SK-N-SH (cell line): ENCODE measurements at regions not wholly inside any gene's neighbourhood (a gene's known extent, or its start where the extent isn't known, plus 50 kb on each side); places are given as distances from the start of the nearest gene placed in this dataset.

Experiments used
- CTCF ChIA-PET: fragments of 300-600, 350-600 bp; formaldehyde crosslinking; extraction: SDS; loops from one replicate; lab custom pipeline; 2021; lab: Yijun Ruan, JAX
- POLR2A ChIA-PET: fragments of 350-600 bp; sonication (Branson Sonifier 250); formaldehyde crosslinking; extraction: SDS; loops from one replicate; lab custom pipeline; 2020; ENCODE audit warnings: antibody characterized with exemption, inconsistent platforms; lab: Yijun Ruan, JAX
- DNase-seq: peaks from one replicate; pipeline ENCODE4 v3.0.0; 2012
- H2AFZ ChIP-seq: fragments of 200-600 bp; sonication (generic); 2 replicates; pipeline ENCODE4 v1.8.1; 2016; ENCODE audit warnings: antibody characterized with exemption, mild to moderate bottlenecking, low read depth
- H3F3A ChIP-seq: fragments of 200-600 bp; sonication (generic); replicated peaks from 2 replicates; pipeline ENCODE3; 2016; ENCODE audit warnings: antibody characterized with exemption, mild to moderate bottlenecking; ENCODE audit not compliant: insufficient read depth
- H3K27ac ChIP-seq, 2 experiments: fragments of 200-500 bp in 1 of 2; fragments of 200-600 bp in 1 of 2; sonication (Bioruptor generic) in 1 of 2; sonication (generic), shearing (Covaris generic) in 1 of 2; 2 replicates each; pipeline versions ENCODE4 v1.5.1 to v1.6.1; 2014 to 2016; ENCODE audit warnings: low read depth in 2 of 2, inconsistent platforms in 1 of 2, low read length in 1 of 2, mild to moderate bottlenecking in 1 of 2, mixed read lengths in 1 of 2
- H3K27me3 ChIP-seq: fragments of 200-600 bp; sonication (generic), shearing (Covaris generic); 2 replicates; pipeline ENCODE4 v1.6.1; 2016; ENCODE audit warnings: mixed run types; ENCODE audit not compliant: insufficient read depth
- H3K36me3 ChIP-seq, 2 experiments: fragments of 200-500 bp in 1 of 2; fragments of 200-600 bp in 1 of 2; sonication (Bioruptor generic) in 1 of 2; sonication (generic) in 1 of 2; replicated peaks in 1 of 2; 2 replicates each; pipeline versions ENCODE3 to v1.5.1; 2014 to 2016; ENCODE audit warnings: low read length in 1 of 2, mild to moderate bottlenecking in 1 of 2; ENCODE audit not compliant: insufficient read depth in 2 of 2, control insufficient read depth in 1 of 2
- H3K4me1 ChIP-seq, 2 experiments: fragments of 200-500 bp in 1 of 2; fragments of 200-600 bp in 1 of 2; sonication (Bioruptor generic) in 1 of 2; sonication (generic), shearing (Covaris generic) in 1 of 2; 2 replicates each; pipeline versions ENCODE4 v1.5.1 to v1.6.1; 2014 to 2016; ENCODE audit warnings: low read depth in 1 of 2, low read length in 1 of 2, mixed run types in 1 of 2; ENCODE audit not compliant: insufficient read depth in 2 of 2, control insufficient read depth in 1 of 2
- H3K4me2 ChIP-seq: fragments of 200-600 bp; sonication (generic), shearing (Covaris generic); 2 replicates; pipeline ENCODE4 v1.6.1; 2017; ENCODE audit warnings: mixed run types
- H3K4me3 ChIP-seq, 2 experiments: fragments of 200-500 bp in 1 of 2; fragments of 200-600 bp in 1 of 2; sonication (Bioruptor generic) in 1 of 2; sonication (generic), shearing (Covaris generic) in 1 of 2; 2 replicates each; pipeline versions ENCODE4 v1.5.1 to v1.8.1; 2014 to 2016; ENCODE audit warnings: low read depth in 2 of 2, inconsistent platforms in 1 of 2, low read length in 1 of 2, mild to moderate bottlenecking in 1 of 2, mixed read lengths in 1 of 2, moderate library complexity in 1 of 2
- H3K79me2 ChIP-seq: fragments of 200-600 bp; sonication (generic); 2 replicates; pipeline ENCODE4 v1.8.1; 2017; ENCODE audit warnings: mild to moderate bottlenecking; ENCODE audit not compliant: insufficient read depth
- H3K9ac ChIP-seq: fragments of 200-600 bp; sonication (generic); 2 replicates; pipeline ENCODE4 v1.6.1; 2017; ENCODE audit warnings: mixed run types
- H3K9me2 ChIP-seq: fragments of 200-600 bp; sonication (generic); 2 replicates; pipeline ENCODE4 v1.6.1; 2017; ENCODE audit warnings: mixed run types
- H3K9me3 ChIP-seq: fragments of 200-600 bp; sonication (generic); 2 replicates; pipeline ENCODE4 v1.6.1; 2017; ENCODE audit warnings: mixed run types, mild to moderate bottlenecking, moderate library complexity
- H4K20me1 ChIP-seq: fragments of 200-600 bp; sonication (generic); 2 replicates; pipeline ENCODE4 v1.6.1; 2017; ENCODE audit warnings: mild to moderate bottlenecking, mixed run types; ENCODE audit not compliant: insufficient read depth
- FOSL2 ChIP-seq: IDR thresholded peaks from 2 replicates; pipeline ENCODE4 v1.4.0; 2012; ENCODE audit warnings: low read depth, mild to moderate bottlenecking, moderate library complexity, borderline replicate concordance
- FOXJ3 ChIP-seq: sonication (generic); formaldehyde crosslinking; IDR thresholded peaks from 2 replicates; pipeline ENCODE4 v1.5.1; 2020; ENCODE audit warnings: mild to moderate bottlenecking, missing genetic modification reagents
- FOXM1 ChIP-seq: IDR thresholded peaks from 2 replicates; pipeline ENCODE4 v1.4.0; 2012; ENCODE audit warnings: low read depth, mild to moderate bottlenecking
- MEF2A ChIP-seq: IDR thresholded peaks from 2 replicates; pipeline ENCODE4 v1.4.0; 2012; ENCODE audit warnings: low read depth, borderline replicate concordance
- MXI1 ChIP-seq: IDR thresholded peaks from 2 replicates; pipeline ENCODE4 v1.6.1; 2012; ENCODE audit warnings: mild to moderate bottlenecking, low read depth, low read length, improper control_type of control experiment
- NFIC ChIP-seq: IDR thresholded peaks from 2 replicates; pipeline ENCODE4 v1.4.0; 2012; ENCODE audit warnings: borderline replicate concordance
- RFX5 ChIP-seq: IDR thresholded peaks from 2 replicates; pipeline ENCODE4 v1.6.1; 2012; ENCODE audit warnings: mild to moderate bottlenecking, improper control_type of control experiment, low read length
- RXRA ChIP-seq: IDR thresholded peaks from 2 replicates; pipeline ENCODE4 v1.4.0; 2012; ENCODE audit warnings: low read depth, mild to moderate bottlenecking, borderline replicate concordance
- SMC3 ChIP-seq: IDR thresholded peaks from 2 replicates; pipeline ENCODE4 v1.6.1; 2012; ENCODE audit warnings: low read depth, low read length, improper control_type of control experiment
- TAF1 ChIP-seq: IDR thresholded peaks from 2 replicates; pipeline ENCODE4 v1.6.1; 2012; ENCODE audit warnings: low read depth, mild to moderate bottlenecking, low read length, moderate library complexity, borderline replicate concordance
- TCF12 ChIP-seq: IDR thresholded peaks from 2 replicates; pipeline ENCODE4 v1.4.0; 2012
- YY1 ChIP-seq: IDR thresholded peaks from 2 replicates; pipeline ENCODE4 v1.4.0; 2012; ENCODE audit warnings: low read depth, mild to moderate bottlenecking
- WGBS: methylation state at CpG from one replicate; pipeline ENCODE4 v1.1.6; 2017; ENCODE audit warnings: low lambda C conversion rate; 5-methylcytosine and 5-hydroxymethylcytosine counted together
- TF ChIP-seq, protein P1 (sequence below): IDR thresholded peaks from 2 replicates; pipeline ENCODE4 v1.4.0; 2012; ENCODE audit warnings: low read depth
- TF ChIP-seq, protein P2 (sequence below): fragments of 150-350 bp; IDR thresholded peaks from 2 replicates; pipeline ENCODE4 v1.6.1; 2016; ENCODE audit warnings: mild to moderate bottlenecking, low read depth, low read length
- TF ChIP-seq, protein P3 (sequence below): fragments of 150-350 bp; IDR thresholded peaks from 2 replicates; pipeline ENCODE4 v1.6.1; 2017; ENCODE audit warnings: antibody characterized with exemption, low read length, low read depth, borderline replicate concordance

GRCh38 chr1:56215771-56216170, 363.6 kb downstream of the PLPP3 start:
- H4K20me1 ChIP-seq, result no peaks in the 10 kb centered on the region
- H3K27ac ChIP-seq, result no peak overlapping the region
- DNase-seq, result no peak
- H3K4me3 ChIP-seq, result no peak overlapping the region
- H3K9me3 ChIP-seq, result no peaks in the 10 kb centered on the region
- H3K4me2 ChIP-seq, result no peak overlapping the region
- H3K79me2 ChIP-seq, result no peaks in the 10 kb centered on the region
- no peaks in the 10 kb centered on the region for H3K27me3 ChIP-seq
- no peaks in the 10 kb centered on the region for H3F3A ChIP-seq
- H2AFZ ChIP-seq, result no peak overlapping the region
- TF ChIP-seq, protein P1, sequence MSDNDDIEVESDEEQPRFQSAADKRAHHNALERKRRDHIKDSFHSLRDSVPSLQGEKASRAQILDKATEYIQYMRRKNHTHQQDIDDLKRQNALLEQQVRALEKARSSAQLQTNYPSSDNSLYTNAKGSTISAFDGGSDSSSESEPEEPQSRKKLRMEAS, result no peak
- TF ChIP-seq NFIC (no peak), SMC3 (no peak)
- ChIA-PET CTCF (no interaction called here), POLR2A (no interaction called here)
- H3K9me2 ChIP-seq, result no peaks in the 10 kb centered on the region
- H3K9ac ChIP-seq, result no peak overlapping the region
- peaks cover 0 to 2% of the 10 kb centered on the region in 2 experiments; a peak in 1 of 4 replicates for H3K4me1 ChIP-seq
- H3K36me3 ChIP-seq, result no peaks in the 10 kb centered on the region
- WGBS, result 78% methylated on average over 4 of the region's 4 CpGs

GRCh38 chr1:56215086-56215485, 364.3 kb downstream of the PLPP3 start:
- Histone ChIP-seq H3K27ac (no peak overlapping the region), H3K4me2 (no peak overlapping the region), H2AFZ (no peak overlapping the region), H3K9ac (no peak overlapping the region), H3F3A (no peaks in the 10 kb centered on the region), H3K9me2 (no peaks in the 10 kb centered on the region), H3K4me1 (peaks cover 0 to 2% of the 10 kb centered on the region in 2 experiments; a peak in 1 of 4 replicates), H4K20me1 (no peaks in the 10 kb centered on the region), H3K36me3 (no peaks in the 10 kb centered on the region), H3K79me2 (no peaks in the 10 kb centered on the region), H3K9me3 (no peaks in the 10 kb centered on the region), H3K4me3 (no peak overlapping the region), H3K27me3 (no peaks in the 10 kb centered on the region)
- CTCF ChIA-PET, result no interaction called here
- no peak for TF ChIP-seq SMC3
- TF ChIP-seq FOXJ3 (CRISPR knock-in tag), result no peak
- TF ChIP-seq RXRA, result no peak
- no peak for TF ChIP-seq TCF12
- no peak for TF ChIP-seq TAF1
- TF ChIP-seq FOXM1, result no peak
- TF ChIP-seq, protein P2, sequence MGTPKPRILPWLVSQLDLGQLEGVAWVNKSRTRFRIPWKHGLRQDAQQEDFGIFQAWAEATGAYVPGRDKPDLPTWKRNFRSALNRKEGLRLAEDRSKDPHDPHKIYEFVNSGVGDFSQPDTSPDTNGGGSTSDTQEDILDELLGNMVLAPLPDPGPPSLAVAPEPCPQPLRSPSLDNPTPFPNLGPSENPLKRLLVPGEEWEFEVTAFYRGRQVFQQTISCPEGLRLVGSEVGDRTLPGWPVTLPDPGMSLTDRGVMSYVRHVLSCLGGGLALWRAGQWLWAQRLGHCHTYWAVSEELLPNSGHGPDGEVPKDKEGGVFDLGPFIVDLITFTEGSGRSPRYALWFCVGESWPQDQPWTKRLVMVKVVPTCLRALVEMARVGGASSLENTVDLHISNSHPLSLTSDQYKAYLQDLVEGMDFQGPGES, result no peak
- TF ChIP-seq MXI1, result no peak
- no peak for TF ChIP-seq FOSL2
- no peak for TF ChIP-seq YY1
- no peak for TF ChIP-seq MEF2A
- TF ChIP-seq, protein P3, sequence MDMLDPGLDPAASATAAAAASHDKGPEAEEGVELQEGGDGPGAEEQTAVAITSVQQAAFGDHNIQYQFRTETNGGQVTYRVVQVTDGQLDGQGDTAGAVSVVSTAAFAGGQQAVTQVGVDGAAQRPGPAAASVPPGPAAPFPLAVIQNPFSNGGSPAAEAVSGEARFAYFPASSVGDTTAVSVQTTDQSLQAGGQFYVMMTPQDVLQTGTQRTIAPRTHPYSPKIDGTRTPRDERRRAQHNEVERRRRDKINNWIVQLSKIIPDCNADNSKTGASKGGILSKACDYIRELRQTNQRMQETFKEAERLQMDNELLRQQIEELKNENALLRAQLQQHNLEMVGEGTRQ, result no peak
- TF ChIP-seq RFX5, result no peak
- DNase-seq, result no peak
- POLR2A ChIA-PET, result no interaction called here
- WGBS, result 75% methylated on average over 3 of the region's 3 CpGs
